K562 (cell line): ENCODE measurements at regions not wholly inside any gene's neighbourhood (a gene's known extent, or its start where the extent isn't known, plus 50 kb on each side); places are given as distances from the start of the nearest gene placed in this dataset.

Experiments
- CREB3 ChIP-seq: fragments of 450-650 bp; conservative IDR thresholded peaks from 2 replicates; pipeline ENCODE4 v1.6.1; 2016; ENCODE audit warnings: missing genetic modification characterization, low read depth, mild to moderate bottlenecking, missing compliant biosample characterization, moderate library complexity
- CTCF ChIP-seq, 3 experiments: IDR thresholded peaks in 2 of 3; conservative IDR thresholded peaks in 1 of 3; 2 replicates each; pipeline ENCODE4 v1.5.1; 2011 to 2012; ENCODE audit warnings: low read length in 3 of 3, mild to moderate bottlenecking in 3 of 3, control low read depth in 2 of 3, improper control_type of control experiment in 1 of 3, inconsistent platforms in 1 of 3, low read depth in 1 of 3, mixed read lengths in 1 of 3, moderate library complexity in 1 of 3; ENCODE audit not compliant: insufficient read depth in 2 of 3
- FIP1L1 ChIP-seq: fragments of 200-400 bp; formaldehyde crosslinking; IDR thresholded peaks from 2 replicates; pipeline ENCODE4 v1.6.1; 2018; ENCODE audit warnings: mild to moderate bottlenecking, low read depth, low read length; ENCODE audit not compliant: poor library complexity, severe bottlenecking
- HDAC2 ChIP-seq: fragments of 450-650 bp; IDR thresholded peaks from 2 replicates; pipeline ENCODE4 v1.6.1; 2016; ENCODE audit warnings: mild to moderate bottlenecking
- NCOA6 ChIP-seq: fragments of 450-650 bp; IDR thresholded peaks from 2 replicates; pipeline ENCODE4 v1.6.1; 2017; ENCODE audit warnings: mild to moderate bottlenecking
- PATZ1 ChIP-seq: fragments of 250-450 bp; sonication (Bioruptor Pico); IDR thresholded peaks from 2 replicates; pipeline ENCODE4 v1.5.0; 2020; ENCODE audit warnings: mild to moderate bottlenecking, borderline replicate concordance
- RFX7 ChIP-seq: fragments of 250-450 bp; sonication (Bioruptor Pico); IDR thresholded peaks from 2 replicates; pipeline ENCODE4 v1.5.1; 2021; ENCODE audit warnings: mild to moderate bottlenecking
- ZBTB34 ChIP-seq: fragments of 250-450 bp; sonication (Bioruptor Pico); IDR thresholded peaks from 2 replicates; pipeline ENCODE4 v1.8.0; 2021; ENCODE audit warnings: mild to moderate bottlenecking, moderate library complexity
- ZFP36 ChIP-seq: fragments of 150-350 bp; IDR thresholded peaks from 2 replicates; pipeline ENCODE4 v1.6.1; 2018; ENCODE audit warnings: low read length, low read depth; ENCODE audit not compliant: partially characterized antibody
- ZKSCAN3 ChIP-seq: fragments of 250-450 bp; sonication (Bioruptor Pico); IDR thresholded peaks from 2 replicates; pipeline ENCODE4 v1.4.0; 2020
- ZNF668 ChIP-seq: fragments of 250-450 bp; sonication (Bioruptor Pico); IDR thresholded peaks from 2 replicates; pipeline ENCODE4 v1.8.0; 2022; ENCODE audit warnings: mild to moderate bottlenecking, inconsistent platforms

GRCh38 chr13:50526661-50527071 is 316.8 kb downstream of the DLEU7 start:
- TF ChIP-seq RFX7 (CRISPR knock-in tag) (no peak), ZBTB34 (no peak), ZNF668 (CRISPR knock-in tag) (no peak), FIP1L1 (no peak), ZFP36 (no peak), PATZ1 (CRISPR knock-in tag) (no peak), CTCF (IDR thresholded peaks at IDR 0.05 in 2 of 3, conservative IDR thresholded peaks at IDR 0.05 in 1 of 3; ENCODE audit: insufficient read depth in 2 of 3, low read depth in 1 of 3, low read length in 3 of 3) (no peak), ZKSCAN3 (CRISPR knock-in tag) (no peak), HDAC2 (no peak), NCOA6 (no peak), CREB3 (tag) (no peak)
